ENCODE measurements at regions not wholly inside any gene's neighbourhood (a gene's known extent, or its start where the extent isn't known, plus 50 kb on each side); places are given as distances from the start of the nearest gene placed in this dataset.

DNA sequence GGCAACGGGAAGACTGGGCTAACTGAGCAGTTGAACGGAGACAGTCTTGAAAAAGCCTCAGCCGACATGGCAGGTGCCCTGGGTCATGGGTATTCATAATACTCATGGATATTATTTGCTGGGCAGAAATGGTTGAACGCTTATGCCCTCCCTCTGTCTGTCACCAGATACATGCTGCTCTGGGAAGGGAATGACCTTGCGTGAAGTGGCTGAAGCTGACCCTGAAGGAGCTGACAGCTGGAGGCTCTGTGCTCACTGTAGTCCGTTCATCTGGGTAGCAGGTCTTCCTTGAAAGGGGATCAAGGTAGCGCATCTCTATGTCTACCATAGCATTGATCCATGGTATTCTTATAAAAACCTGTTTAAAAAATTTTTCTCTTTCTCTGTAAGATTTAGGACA, 390.7 kb downstream of the PDCD6IP start:
- TF ChIP-seq POLR2A (IDR thresholded peaks at IDR 0.05; ENCODE audit: low read depth, low read length) (no peak), PAX5 (IDR thresholded peaks at IDR 0.05; ENCODE audit: insufficient read depth, low read length, severe bottlenecking) (no peak), POLR2AphosphoS5 (IDR thresholded peaks at IDR 0.05; ENCODE audit: low read depth, low read length) (no peak), TAF1 (IDR thresholded peaks at IDR 0.05; ENCODE audit: low read depth, low read length) (no peak), POU2F2 (IDR thresholded peaks at IDR 0.05; ENCODE audit: low read depth, low read length) (no peak), SPI1 (IDR thresholded peaks at IDR 0.05; ENCODE audit: low read depth, low read length) (no peak)
